Calu3 (cell line): ENCODE measurements at regions not wholly inside any gene's neighbourhood (a gene's known extent, or its start where the extent isn't known, plus 50 kb on each side); places are given as distances from the start of the nearest gene placed in this dataset.

Experiments
- BruUV-seq: library from RNA; stranded (reverse); fragments of 400-500 nt; replicated peaks from 2 replicates; lab custom pipeline; 2021; lab: Mats Ljungman, UMichigan
- CTCF ChIA-PET: fragments of 300-600 bp; sonication (Branson Sonifier 250); formaldehyde crosslinking; loops from one replicate; lab custom pipeline; 2022; ENCODE audit warnings: antibody characterized with exemption; lab: Charles Lee
- DNase-seq: peaks from one replicate; pipeline ENCODE4 v3.0.0; 2022
- H3K27ac Mint-ChIP-seq: one replicate; pipeline ENCODE4 v1.8.0; 2022; ENCODE audit warnings: mixed read lengths; ENCODE audit not compliant: unreplicated experiment
- H3K27me3 Mint-ChIP-seq: one replicate; pipeline ENCODE4 v1.8.0; 2022; ENCODE audit warnings: mixed read lengths; ENCODE audit not compliant: unreplicated experiment
- H3K36me3 Mint-ChIP-seq: one replicate; pipeline ENCODE4 v1.8.0; 2022; ENCODE audit warnings: mild to moderate bottlenecking, moderate library complexity, mixed read lengths; ENCODE audit not compliant: insufficient read depth, unreplicated experiment
- H3K4me1 Mint-ChIP-seq: one replicate; pipeline ENCODE4 v1.8.0; 2022; ENCODE audit warnings: mild to moderate bottlenecking, low read depth, mixed read lengths; ENCODE audit not compliant: unreplicated experiment
- H3K4me3 Mint-ChIP-seq: one replicate; pipeline ENCODE4 v1.8.0; 2022; ENCODE audit warnings: mild to moderate bottlenecking, low read depth, moderate library complexity, mixed read lengths; ENCODE audit not compliant: unreplicated experiment
- H3K9me3 Mint-ChIP-seq: one replicate; pipeline ENCODE4 v1.8.0; 2022; ENCODE audit warnings: low read depth, mixed read lengths; ENCODE audit not compliant: unreplicated experiment
- CTCF ChIP-seq: fragments of 200-600 bp; IDR thresholded peaks from one replicate; pipeline ENCODE4 v1.8.0; 2022; ENCODE audit warnings: antibody characterized with exemption; ENCODE audit not compliant: unreplicated experiment
- intact Hi-C: fragments of 100-400 bp; cut with micrococcal nuclease; formaldehyde crosslinking; loops from one replicate; pipeline ENCODE4 v1.10.0; 2022; ENCODE audit not compliant: unreplicated experiment

GRCh38 chr6:139752086-139752485 is 377.6 kb upstream of the CITED2 start:
- Mint-ChIP-seq H3K36me3 (no peaks in the 10 kb centered on the region), H3K4me3 (no peak overlapping the region), H3K9me3 (no peaks in the 10 kb centered on the region), H3K4me1 (peaks cover 26% of the 10 kb centered on the region), H3K27ac (no peak overlapping the region), H3K27me3 (no peaks in the 10 kb centered on the region)
- no peak for DNase-seq
- intact Hi-C loops, result no loop called here
- BruUV-seq, result no TSS peak
- CTCF ChIA-PET, result no interaction called here
- TF ChIP-seq CTCF, result no peak

GRCh38 chr6:139751179-139751578 is 376.7 kb upstream of the CITED2 start:
- DNase-seq, result no peak
- H3K9me3 Mint-ChIP-seq, result no peaks in the 10 kb centered on the region
- CTCF ChIA-PET, result no interaction called here
- intact Hi-C loops, result no loop called here
- no peaks in the 10 kb centered on the region for H3K36me3 Mint-ChIP-seq
- BruUV-seq, result no TSS peak
- no peak overlapping the region for H3K4me3 Mint-ChIP-seq
- peaks cover 26% of the 10 kb centered on the region for H3K4me1 Mint-ChIP-seq
- H3K27ac Mint-ChIP-seq, result no peak overlapping the region
- TF ChIP-seq CTCF, result no peak
- no peaks in the 10 kb centered on the region for H3K27me3 Mint-ChIP-seq

GRCh38 chr6:139748353-139749146 is 374.1 kb upstream of the CITED2 start:
- Mint-ChIP-seq H3K36me3 (no peaks in the 10 kb centered on the region), H3K27me3 (no peaks in the 10 kb centered on the region), H3K27ac (no peak overlapping the region), H3K4me1 (peaks cover 23% of the 10 kb centered on the region), H3K4me3 (no peak overlapping the region), H3K9me3 (no peaks in the 10 kb centered on the region)
- no peak for TF ChIP-seq CTCF
- DNase-seq, result no peak
- no TSS peak for BruUV-seq
- CTCF ChIA-PET, result no interaction called here
- intact Hi-C loops, result no loop called here

- no peak for TF ChIP-seq CTCF
- Mint-ChIP-seq H3K4me3 (no peak overlapping the region), H3K27ac (no peak overlapping the region), H3K27me3 (no peaks in the 10 kb centered on the region), H3K36me3 (no peaks in the 10 kb centered on the region), H3K4me1 (peaks cover 23% of the 10 kb centered on the region), H3K9me3 (no peaks in the 10 kb centered on the region)
- CTCF ChIA-PET, result no interaction called here
- DNase-seq, result no peak
- intact Hi-C loops, result no loop called here
- BruUV-seq, result no TSS peak
These were observed 372.7 kb upstream of the CITED2 start for GRCh38 chr6:139747154-139747553.
